ENCODE measurements at regions not wholly inside any gene's neighbourhood (a gene's known extent, or its start where the extent isn't known, plus 50 kb on each side); places are given as distances from the start of the nearest gene placed in this dataset.

- in situ Hi-C loops (cut with HindIII; ENCODE audit: low pct_unique_long_range_greater_than_20kb, low sequenced_read_pairs): no loop called here
- no peak for DNase-seq (ENCODE audit: low read depth, low spot score)
Observed at GRCh38 chr2:239711911-239712570, 311.2 kb upstream of the HDAC4 start.

GRCh38 chr2:239710953-239711861 is 310.4 kb upstream of the HDAC4 start:
- DNase-seq (ENCODE audit: low read depth, low spot score): no peak
- in situ Hi-C loops (cut with HindIII; ENCODE audit: low pct_unique_long_range_greater_than_20kb, low sequenced_read_pairs): no loop called here

GRCh38 chr2:239706367-239706766 is 305.5 kb upstream of the HDAC4 start:
- in situ Hi-C loops (cut with HindIII; ENCODE audit: low pct_unique_long_range_greater_than_20kb, low sequenced_read_pairs): no loop called here
- no peak for DNase-seq (ENCODE audit: low read depth, low spot score)

GRCh38 chr2:239704737-239705136 is 303.9 kb upstream of the HDAC4 start:
- in situ Hi-C loops (cut with HindIII; ENCODE audit: low pct_unique_long_range_greater_than_20kb, low sequenced_read_pairs): no loop called here

GRCh38 chr2:239703834-239704233 is 303.0 kb upstream of the HDAC4 start:
- DNase-seq (ENCODE audit: low read depth, low spot score): no peak
- in situ Hi-C loops (cut with HindIII; ENCODE audit: low pct_unique_long_range_greater_than_20kb, low sequenced_read_pairs): no loop called here

More at GRCh38 chr2:239704737-239705136, 303.9 kb upstream of the HDAC4 start:
- DNase-seq (ENCODE audit: low read depth, low spot score): no peak

GRCh38 chr2:239700686-239701345 is 300.0 kb upstream of the HDAC4 start:
- peak; percentile 94 for DNase-seq (ENCODE audit: low read depth, low spot score)
- in situ Hi-C loops (cut with HindIII; ENCODE audit: low pct_unique_long_range_greater_than_20kb, low sequenced_read_pairs): no loop called here

- in situ Hi-C loops (cut with HindIII; ENCODE audit: low pct_unique_long_range_greater_than_20kb, low sequenced_read_pairs): no loop called here
- DNase-seq (ENCODE audit: low read depth, low spot score): no peak
Observed at GRCh38 chr2:239697399-239698164, 296.8 kb upstream of the HDAC4 start.

- in situ Hi-C loops (cut with HindIII; ENCODE audit: low pct_unique_long_range_greater_than_20kb, low sequenced_read_pairs): no loop called here
- no peak for DNase-seq (ENCODE audit: low read depth, low spot score)
Observed at GRCh38 chr2:239696559-239697207, 295.9 kb upstream of the HDAC4 start.

GRCh38 chr2:239695728-239696240 is 295.0 kb upstream of the HDAC4 start:
- no peak for DNase-seq (ENCODE audit: low read depth, low spot score)
- in situ Hi-C loops (cut with HindIII; ENCODE audit: low pct_unique_long_range_greater_than_20kb, low sequenced_read_pairs): no loop called here

GRCh38 chr2:239695106-239695727 is 294.4 kb upstream of the HDAC4 start:
- DNase-seq (ENCODE audit: low read depth, low spot score): no peak
- in situ Hi-C loops (cut with HindIII; ENCODE audit: low pct_unique_long_range_greater_than_20kb, low sequenced_read_pairs): no loop called here

- in situ Hi-C loops (cut with HindIII; ENCODE audit: low pct_unique_long_range_greater_than_20kb, low sequenced_read_pairs): no loop called here
- DNase-seq (ENCODE audit: low read depth, low spot score): no peak
Observed at GRCh38 chr2:239694487-239694886, 293.7 kb upstream of the HDAC4 start.

- no peak for DNase-seq (ENCODE audit: low read depth, low spot score)
- in situ Hi-C loops (cut with HindIII; ENCODE audit: low pct_unique_long_range_greater_than_20kb, low sequenced_read_pairs): no loop called here
Observed at GRCh38 chr2:239693761-239694415, 293.1 kb upstream of the HDAC4 start.

- in situ Hi-C loops (cut with HindIII; ENCODE audit: low pct_unique_long_range_greater_than_20kb, low sequenced_read_pairs): no loop called here
- DNase-seq (ENCODE audit: low read depth, low spot score): no peak
Observed at GRCh38 chr2:239693330-239693729, 292.5 kb upstream of the HDAC4 start.

- DNase-seq (ENCODE audit: low read depth, low spot score): no peak
- in situ Hi-C loops (cut with HindIII; ENCODE audit: low pct_unique_long_range_greater_than_20kb, low sequenced_read_pairs): no loop called here
Observed at GRCh38 chr2:239692919-239693318, 292.1 kb upstream of the HDAC4 start.

- in situ Hi-C loops (cut with HindIII; ENCODE audit: low pct_unique_long_range_greater_than_20kb, low sequenced_read_pairs): no loop called here
- no peak for DNase-seq (ENCODE audit: low read depth, low spot score)
Observed at GRCh38 chr2:239692362-239692851, 291.6 kb upstream of the HDAC4 start.

GRCh38 chr2:239691720-239692119 is 290.9 kb upstream of the HDAC4 start:
- no peak for DNase-seq (ENCODE audit: low read depth, low spot score)
- in situ Hi-C loops (cut with HindIII; ENCODE audit: low pct_unique_long_range_greater_than_20kb, low sequenced_read_pairs): no loop called here

Data from SK-MEL-5 (cell line).